Psoas muscle (tissue), 7 donors: ENCODE measurements at regions not wholly inside any gene's neighbourhood (a gene's known extent, or its start where the extent isn't known, plus 50 kb on each side); places are given as distances from the start of the nearest gene placed in this dataset.

ENCODE experiments used
- ATAC-seq, 4 donors: fragments of 200-7000 bp; cut with Tn5 transposase; one replicate each; pipeline ENCODE4 v1.9.1; 2020; ENCODE audit warnings: moderate library complexity in 3 of 4, mild to moderate bottlenecking in 2 of 4
- DNase-seq, 2 donors: peaks; one replicate each; pipeline ENCODE4 v3.0.0-alpha.2; 2020
- H3K27ac ChIP-seq: fragments of 200-600 bp; one replicate; pipeline ENCODE4 v1.8.0; 2022
- H3K27me3 ChIP-seq, 3 donors: fragments of 200-600 bp in 1 of 3; one replicate each; pipeline versions ENCODE4 v1.6.1 to v1.8.0; 2013 to 2022; ENCODE audit warnings: low read length in 2 of 3, mild to moderate bottlenecking in 2 of 3, moderate library complexity in 1 of 3; ENCODE audit not compliant: insufficient read depth in 3 of 3
- H3K36me3 ChIP-seq, 2 donors: fragments of 200-600 bp in 1 of 2; one replicate each; pipeline versions ENCODE4 v1.6.1 to v1.8.0; 2013 to 2022; ENCODE audit warnings: low read depth in 1 of 2, mild to moderate bottlenecking in 1 of 2, moderate library complexity in 1 of 2; ENCODE audit not compliant: insufficient read depth in 1 of 2
- H3K4me1 ChIP-seq: fragments of 200-600 bp; one replicate; pipeline ENCODE4 v1.8.0; 2022
- H3K4me3 ChIP-seq: fragments of 200-600 bp; one replicate; pipeline ENCODE4 v1.8.0; 2022; ENCODE audit warnings: mild to moderate bottlenecking
- H3K9me3 ChIP-seq: fragments of 200-600 bp; one replicate; pipeline ENCODE4 v1.8.0; 2022
- WGBS, 3 donors: extraction: QIAGEN DNeasy Blood & Tissue Kit; methylation state at CpG; one replicate each; pipeline versions ENCODE4 v1.1.6 to v1.1.7; 2013; 5-methylcytosine and 5-hydroxymethylcytosine counted together
- intact Hi-C, 2 donors: fragments of 100-400 bp; cut with DNase I; formaldehyde crosslinking; loops; one replicate each; pipeline versions ENCODE4 v1.11.0 to v1.14.2; 2022
- TF ChIP-seq, protein P1 (sequence below): fragments of 200-600 bp; IDR thresholded peaks from one replicate; pipeline ENCODE4 v1.8.0; 2022; ENCODE audit warnings: antibody characterized with exemption
- donor health status: healthy with polysubstance abuse.
- donor health status: DM: no; HTN: no; CAD: no; lungs with moderate emphysema.
- donor health status: Bipolar disorder and iron deficiency.
- donor health status: healthy.
- donor health status: DM: yes; HTN: yes; CAD: no.
- donor health status: DM: no; HTN: no; CAD: no.
- donor health status: DM: yes; HTN: yes; CAD: no.

DNA sequence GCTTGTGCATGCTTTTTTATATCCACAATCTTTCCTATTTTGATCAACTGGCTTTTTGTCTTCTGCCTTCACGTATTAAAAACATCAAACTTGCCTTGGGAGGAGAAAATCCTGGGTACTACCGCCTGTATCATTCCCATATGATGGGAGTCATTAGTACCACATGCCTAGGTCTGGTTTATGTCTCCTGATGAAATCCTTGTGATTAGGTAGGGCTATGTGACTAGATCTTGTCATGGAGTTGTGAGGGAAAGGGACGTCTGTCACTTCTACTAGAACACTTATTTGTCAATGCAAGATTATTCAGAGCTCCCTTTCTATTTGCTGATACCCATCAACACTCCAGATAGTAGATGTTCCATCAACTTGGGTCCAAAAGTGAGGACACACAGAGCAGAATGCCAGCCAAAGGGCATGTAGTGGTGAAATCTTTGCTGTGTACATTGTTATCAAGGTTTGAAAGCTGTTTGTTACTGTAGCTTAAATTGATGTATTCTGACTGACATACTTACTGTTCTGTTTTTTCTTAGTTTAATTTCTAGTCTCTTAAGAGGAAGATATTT is 621.8 kb upstream of the NR5A2 start:
- TF ChIP-seq, protein P1, sequence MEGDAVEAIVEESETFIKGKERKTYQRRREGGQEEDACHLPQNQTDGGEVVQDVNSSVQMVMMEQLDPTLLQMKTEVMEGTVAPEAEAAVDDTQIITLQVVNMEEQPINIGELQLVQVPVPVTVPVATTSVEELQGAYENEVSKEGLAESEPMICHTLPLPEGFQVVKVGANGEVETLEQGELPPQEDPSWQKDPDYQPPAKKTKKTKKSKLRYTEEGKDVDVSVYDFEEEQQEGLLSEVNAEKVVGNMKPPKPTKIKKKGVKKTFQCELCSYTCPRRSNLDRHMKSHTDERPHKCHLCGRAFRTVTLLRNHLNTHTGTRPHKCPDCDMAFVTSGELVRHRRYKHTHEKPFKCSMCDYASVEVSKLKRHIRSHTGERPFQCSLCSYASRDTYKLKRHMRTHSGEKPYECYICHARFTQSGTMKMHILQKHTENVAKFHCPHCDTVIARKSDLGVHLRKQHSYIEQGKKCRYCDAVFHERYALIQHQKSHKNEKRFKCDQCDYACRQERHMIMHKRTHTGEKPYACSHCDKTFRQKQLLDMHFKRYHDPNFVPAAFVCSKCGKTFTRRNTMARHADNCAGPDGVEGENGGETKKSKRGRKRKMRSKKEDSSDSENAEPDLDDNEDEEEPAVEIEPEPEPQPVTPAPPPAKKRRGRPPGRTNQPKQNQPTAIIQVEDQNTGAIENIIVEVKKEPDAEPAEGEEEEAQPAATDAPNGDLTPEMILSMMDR = no peak
- 93 to 96% (median 95%) methylated on average over 3 of the region's 3 CpGs for WGBS, 3 donors
- H3K36me3 ChIP-seq = no peaks in the 10 kb centered on the region
- H3K27me3 ChIP-seq = no peaks in the 10 kb centered on the region
- no peak for ATAC-seq
- H3K4me3 ChIP-seq = no peak overlapping the region
- no peaks in the 10 kb centered on the region for H3K4me1 ChIP-seq
- no peak overlapping the region for H3K27ac ChIP-seq
- intact Hi-C loops = no loop called here
- DNase-seq = no peak
- no peaks in the 10 kb centered on the region for H3K9me3 ChIP-seq

DNA sequence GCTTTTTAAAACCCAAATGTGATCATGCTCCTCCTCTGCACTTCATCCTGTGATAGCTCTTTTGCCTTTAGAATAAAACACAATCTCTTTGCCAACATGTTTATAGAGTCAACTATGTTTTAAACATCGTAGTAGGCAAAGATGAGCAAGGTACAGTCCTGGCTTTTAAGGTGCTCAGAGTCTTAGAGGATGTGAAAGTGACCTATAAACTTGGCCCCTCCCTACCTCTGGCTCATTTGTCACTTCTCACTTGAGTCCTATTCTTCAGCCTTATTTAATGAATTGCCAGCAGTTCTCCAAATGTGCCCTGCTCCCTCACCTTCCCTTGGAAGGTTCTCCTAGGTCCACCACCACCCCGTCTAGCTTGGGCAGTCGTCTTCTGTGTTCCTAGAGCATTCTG is 617.0 kb upstream of the NR5A2 start:
- Histone ChIP-seq H3K4me1 (no peaks in the 10 kb centered on the region), H3K27me3 (no peaks in the 10 kb centered on the region), H3K36me3 (no peaks in the 10 kb centered on the region), H3K27ac (no peak overlapping the region), H3K4me3 (no peak overlapping the region), H3K9me3 (no peaks in the 10 kb centered on the region)
- 86 to 95% (median 88%) methylated on average over 3 of the region's 3 CpGs for WGBS, 3 donors
- ATAC-seq (no peak), DNase-seq (no peak)
- intact Hi-C loops = no loop called here
- TF ChIP-seq, protein P1 = no peak

DNA sequence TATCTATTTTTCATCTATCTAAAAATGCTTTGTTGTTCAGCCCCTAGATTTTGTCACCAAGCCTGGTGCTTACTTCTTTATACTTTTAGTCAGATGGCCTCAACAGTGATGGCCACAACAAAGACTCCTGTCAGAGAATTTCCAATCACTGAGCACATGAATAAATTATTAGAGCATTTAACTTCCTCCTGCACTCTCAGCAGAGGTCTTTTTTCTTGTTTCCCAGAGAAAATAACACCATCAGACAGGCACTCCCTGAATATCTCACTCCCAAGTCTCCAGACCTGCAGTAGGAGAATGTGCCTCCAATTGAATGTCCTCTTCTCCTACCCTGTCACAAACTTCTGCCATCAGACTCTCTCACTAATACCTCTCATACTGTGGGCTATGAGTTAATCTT is 616.0 kb upstream of the NR5A2 start:
- DNase-seq = no peak
- no peak for ATAC-seq
- Histone ChIP-seq H3K36me3 (no peaks in the 10 kb centered on the region), H3K4me3 (no peak overlapping the region), H3K27me3 (no peaks in the 10 kb centered on the region), H3K27ac (no peak overlapping the region), H3K9me3 (no peaks in the 10 kb centered on the region), H3K4me1 (no peaks in the 10 kb centered on the region)
- TF ChIP-seq, protein P1 = no peak
- intact Hi-C loops = no loop called here

DNA sequence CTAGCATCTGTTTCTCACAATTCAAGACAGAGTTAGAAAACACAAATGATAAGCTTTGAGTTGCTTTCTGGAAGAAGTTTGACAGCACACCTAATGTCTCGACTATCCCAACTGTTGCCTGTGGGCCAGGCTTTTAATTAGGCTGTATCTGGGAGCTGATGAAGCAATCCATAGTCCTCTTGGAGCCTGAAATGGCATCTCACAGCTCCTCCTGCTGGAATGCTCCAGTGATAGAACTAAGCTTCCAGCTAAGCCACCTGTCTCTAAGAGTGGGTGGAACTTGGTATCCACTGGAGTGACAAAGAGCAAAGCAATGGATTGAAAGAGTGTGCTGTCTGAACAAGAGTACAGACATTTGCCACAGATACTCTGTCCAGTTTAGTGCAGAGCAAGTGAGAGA is 605.3 kb upstream of the NR5A2 start:
- intact Hi-C loops = no loop called here
- Histone ChIP-seq H3K27me3 (no peaks in the 10 kb centered on the region), H3K4me1 (no peaks in the 10 kb centered on the region), H3K4me3 (no peak overlapping the region), H3K9me3 (peaks cover 5% of the 10 kb centered on the region), H3K27ac (no peak overlapping the region), H3K36me3 (no peaks in the 10 kb centered on the region)
- TF ChIP-seq, protein P1 = no peak
- no peak for ATAC-seq
- WGBS, 3 donors = 55 to 64% (median 61%) methylated on average over 1 of the region's 1 CpG
- no peak for DNase-seq

DNA sequence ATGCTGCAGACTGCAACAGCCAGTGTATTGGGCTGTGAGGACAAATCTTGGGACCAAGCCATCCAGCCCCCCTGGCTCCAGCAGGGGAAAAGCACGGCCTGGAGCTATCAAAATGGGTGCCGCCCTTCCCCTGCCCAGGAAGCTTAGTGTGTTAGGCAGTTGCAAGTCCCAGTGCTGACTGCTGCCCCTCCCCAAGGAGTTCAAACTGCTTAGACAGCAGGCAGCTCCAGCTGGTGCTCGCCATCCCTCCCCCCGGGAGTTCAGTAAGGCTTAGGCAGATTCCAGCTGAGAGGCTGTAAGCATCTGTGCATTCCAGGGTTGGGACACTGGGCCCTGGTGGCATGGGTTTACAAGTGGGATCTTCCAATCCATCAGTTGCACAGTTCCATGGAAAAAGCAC is 579.6 kb upstream of the NR5A2 start:
- intact Hi-C loops = no loop called here
- Histone ChIP-seq H3K9me3 (peaks cover 4% of the 10 kb centered on the region), H3K36me3 (no peaks in the 10 kb centered on the region), H3K27ac (no peak overlapping the region), H3K4me1 (no peaks in the 10 kb centered on the region), H3K4me3 (no peak overlapping the region), H3K27me3 (no peaks in the 10 kb centered on the region)
- DNase-seq = no peak
- TF ChIP-seq, protein P1 = no peak
- 40 to 42% (median 41%) methylated on average over 4 of the region's 4 CpGs for WGBS, 3 donors
- no peak for ATAC-seq
